Non-pigmented ciliary epithelial cell (primary cell): ENCODE measurements at regions not wholly inside any gene's neighbourhood (a gene's known extent, or its start where the extent isn't known, plus 50 kb on each side); places are given as distances from the start of the nearest gene placed in this dataset.
"Not testable (repeated sequence)": the region's sequence is repeated elsewhere in the genome, so short reads cannot be mapped to it uniquely, and the experiment has no call there.

ENCODE experiments used
- DNase-seq: peaks from one replicate; pipeline ENCODE4 v3.0.0-alpha.2; 2010; ENCODE audit warnings: low read depth

DNA sequence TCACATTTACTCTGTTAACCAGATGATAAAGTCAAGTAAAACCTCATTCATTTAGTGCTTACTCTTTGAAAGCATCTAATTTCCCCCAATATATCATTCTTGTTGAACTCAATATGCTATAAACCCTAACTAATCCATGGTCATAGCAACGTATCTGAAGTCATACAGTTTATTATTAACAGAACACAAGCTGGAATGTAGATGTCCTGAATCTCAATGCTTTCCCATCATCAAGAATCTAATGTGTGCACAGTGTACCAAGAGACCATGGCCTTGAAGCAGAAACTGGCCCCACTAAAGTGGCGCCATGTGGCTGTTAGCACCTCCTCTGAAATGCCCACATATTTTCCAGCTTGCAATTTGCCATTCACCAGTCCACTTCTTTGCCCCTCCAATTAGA is 245.8 kb downstream of the SOX9 start:
- no peak for DNase-seq

DNA sequence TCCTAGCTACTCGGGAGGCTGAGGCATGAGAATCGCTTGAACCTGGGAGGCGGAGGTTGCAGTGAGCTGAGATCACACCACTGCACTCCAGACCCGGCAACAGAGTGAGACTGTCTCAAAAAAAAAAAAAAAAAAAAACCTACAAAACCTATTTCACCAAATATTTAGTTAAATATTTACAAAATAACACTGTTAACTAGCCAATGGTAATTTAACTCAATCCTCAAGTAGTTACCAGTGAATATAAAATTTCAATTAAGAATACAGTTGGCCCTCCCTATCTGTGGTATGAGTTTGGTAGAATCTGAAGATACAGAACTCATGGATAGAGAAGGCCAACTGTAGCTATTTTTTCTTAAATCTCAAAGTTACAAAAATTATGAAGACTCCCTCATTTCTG is 247.4 kb downstream of the SOX9 start:
- DNase-seq: no peak

DNA sequence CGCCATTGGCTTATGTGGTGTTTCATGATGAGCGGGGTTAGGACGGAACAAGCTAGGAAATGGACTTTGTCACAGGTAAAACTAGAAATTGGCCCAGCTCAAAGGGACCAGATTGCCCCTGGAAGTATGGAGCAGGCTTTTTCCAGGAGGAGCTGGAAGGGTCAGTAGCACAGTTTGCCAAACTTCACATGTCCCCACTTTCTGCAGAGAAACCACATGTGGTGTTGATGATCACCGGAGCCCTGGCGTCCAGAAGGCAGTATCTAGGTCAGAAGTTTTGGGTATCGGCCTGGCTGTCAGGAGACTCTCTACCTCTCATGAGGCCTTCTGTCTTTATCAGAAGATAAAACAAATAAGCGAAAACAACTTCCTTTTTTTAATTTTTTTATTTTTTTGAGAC is 248.5 kb downstream of the SOX9 start:
- DNase-seq: no peak

DNA sequence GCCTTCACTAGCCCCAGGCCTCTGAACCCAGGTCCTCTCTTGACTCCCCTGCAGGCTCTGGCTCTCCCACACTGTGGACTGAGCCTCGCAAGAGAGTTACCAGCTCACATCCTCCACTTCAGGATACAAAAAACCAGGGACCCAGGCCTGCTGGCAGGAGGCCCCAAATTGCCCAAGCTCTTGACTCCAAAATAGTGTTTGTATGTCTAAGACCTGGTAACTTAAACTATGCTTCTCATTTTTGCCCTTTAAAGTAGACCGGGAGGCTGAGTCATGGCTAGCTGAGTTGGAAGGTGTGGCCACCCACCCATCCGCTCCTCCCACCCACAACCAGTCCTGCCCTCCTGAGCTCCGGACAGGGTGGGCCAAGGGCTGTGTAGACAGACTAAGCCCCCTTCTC is 250.0 kb downstream of the SOX9 start:
- DNase-seq: no peak

DNA sequence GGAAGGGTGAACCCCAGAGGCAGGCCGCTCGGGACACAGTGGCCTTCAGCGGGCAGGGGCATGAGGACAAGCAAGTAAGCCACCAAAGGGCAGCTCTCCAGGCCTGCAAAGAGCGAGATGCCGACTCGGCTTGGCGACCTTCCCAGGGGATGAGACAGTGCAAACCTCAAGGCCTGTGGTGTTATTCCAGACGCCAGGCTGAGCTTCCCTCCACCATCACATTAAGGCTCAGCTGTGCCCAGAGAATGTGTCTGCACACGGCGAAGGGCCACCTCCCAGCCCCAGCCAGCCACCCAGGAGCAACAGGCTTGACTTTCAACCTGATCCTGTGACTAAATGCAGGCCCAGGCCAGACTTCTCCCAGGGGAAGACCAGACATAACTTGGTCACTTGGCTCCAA is 251.4 kb downstream of the SOX9 start:
- no peak for DNase-seq

DNA sequence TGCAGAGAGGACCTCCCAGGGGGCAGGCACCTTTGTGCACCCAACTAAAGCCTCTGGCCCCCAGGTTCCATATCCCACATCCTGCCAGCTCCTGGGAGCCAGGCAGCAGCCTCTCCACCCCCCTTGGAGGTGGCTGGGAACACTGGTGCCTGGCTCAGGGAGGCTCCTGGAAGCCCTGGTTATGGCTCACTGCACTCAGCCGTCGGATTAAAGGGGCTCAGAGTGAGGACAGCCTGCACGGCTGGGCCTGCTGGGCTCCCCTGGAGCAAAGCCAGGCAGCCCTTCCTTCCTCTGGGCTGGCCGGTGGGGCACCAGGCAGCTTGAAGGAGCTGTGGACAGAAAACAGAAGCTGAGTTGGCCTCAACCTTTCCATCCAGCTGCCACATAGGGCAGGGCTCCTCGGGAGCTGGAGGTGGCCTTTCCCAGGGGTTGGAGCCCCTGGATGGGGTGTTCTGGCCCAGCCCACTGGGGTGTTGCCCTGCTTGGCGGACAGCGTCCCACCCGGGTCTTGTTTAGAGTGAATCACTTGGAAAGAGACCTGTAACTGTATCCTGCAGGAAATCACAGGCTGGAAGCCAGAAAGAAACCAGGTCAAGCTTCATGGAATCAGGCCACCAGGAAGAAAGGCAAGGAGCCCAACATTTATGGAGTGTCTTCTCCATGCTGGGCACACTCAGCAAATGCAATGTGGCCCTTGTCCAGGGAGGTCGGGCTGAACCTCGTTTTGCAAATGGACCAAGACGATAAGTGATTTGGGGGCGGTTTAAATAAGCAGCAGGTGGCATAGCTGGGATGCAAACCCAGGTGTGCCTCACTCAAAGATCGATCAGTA is 253.3 kb downstream of the SOX9 start:
- DNase-seq: no peak

DNA sequence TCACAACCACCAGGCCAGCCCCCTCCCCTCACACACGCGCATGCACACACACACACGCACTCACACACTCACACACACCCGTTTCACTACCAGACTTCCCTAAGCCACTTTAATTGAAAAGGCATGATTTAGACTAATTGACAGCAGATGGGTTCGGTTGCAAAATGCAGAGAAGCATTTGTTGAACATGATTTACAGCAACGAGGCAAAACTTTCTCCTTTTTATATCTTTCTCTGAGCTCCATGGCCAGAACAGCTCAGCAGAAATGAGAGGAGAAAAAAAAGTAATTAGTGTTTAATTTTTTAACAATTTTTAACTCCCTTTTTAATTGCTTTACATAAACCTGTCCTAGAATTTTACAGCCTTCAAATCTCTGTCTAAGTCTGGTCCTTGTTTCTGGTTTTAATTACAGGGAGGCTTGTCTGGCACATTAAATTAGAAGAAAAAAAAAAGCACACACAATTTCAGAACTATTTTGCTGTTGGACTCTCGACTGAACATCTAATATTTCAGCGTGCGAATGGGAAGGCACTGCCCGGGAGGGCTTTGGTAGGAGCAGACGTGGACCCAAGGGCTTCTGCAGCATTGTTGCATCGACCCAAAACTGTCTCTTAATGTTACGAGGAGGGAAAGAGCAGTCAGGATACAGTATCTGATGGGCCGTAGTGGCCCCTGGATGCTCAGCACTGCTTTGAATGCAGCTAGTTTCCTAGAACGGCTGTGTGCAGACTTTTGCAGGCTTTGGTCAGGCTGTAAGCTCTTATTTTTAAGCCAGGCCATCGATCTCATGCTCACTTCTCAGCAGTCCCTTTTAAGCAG is 255.9 kb downstream of the SOX9 start:
- DNase-seq: no peak

DNA sequence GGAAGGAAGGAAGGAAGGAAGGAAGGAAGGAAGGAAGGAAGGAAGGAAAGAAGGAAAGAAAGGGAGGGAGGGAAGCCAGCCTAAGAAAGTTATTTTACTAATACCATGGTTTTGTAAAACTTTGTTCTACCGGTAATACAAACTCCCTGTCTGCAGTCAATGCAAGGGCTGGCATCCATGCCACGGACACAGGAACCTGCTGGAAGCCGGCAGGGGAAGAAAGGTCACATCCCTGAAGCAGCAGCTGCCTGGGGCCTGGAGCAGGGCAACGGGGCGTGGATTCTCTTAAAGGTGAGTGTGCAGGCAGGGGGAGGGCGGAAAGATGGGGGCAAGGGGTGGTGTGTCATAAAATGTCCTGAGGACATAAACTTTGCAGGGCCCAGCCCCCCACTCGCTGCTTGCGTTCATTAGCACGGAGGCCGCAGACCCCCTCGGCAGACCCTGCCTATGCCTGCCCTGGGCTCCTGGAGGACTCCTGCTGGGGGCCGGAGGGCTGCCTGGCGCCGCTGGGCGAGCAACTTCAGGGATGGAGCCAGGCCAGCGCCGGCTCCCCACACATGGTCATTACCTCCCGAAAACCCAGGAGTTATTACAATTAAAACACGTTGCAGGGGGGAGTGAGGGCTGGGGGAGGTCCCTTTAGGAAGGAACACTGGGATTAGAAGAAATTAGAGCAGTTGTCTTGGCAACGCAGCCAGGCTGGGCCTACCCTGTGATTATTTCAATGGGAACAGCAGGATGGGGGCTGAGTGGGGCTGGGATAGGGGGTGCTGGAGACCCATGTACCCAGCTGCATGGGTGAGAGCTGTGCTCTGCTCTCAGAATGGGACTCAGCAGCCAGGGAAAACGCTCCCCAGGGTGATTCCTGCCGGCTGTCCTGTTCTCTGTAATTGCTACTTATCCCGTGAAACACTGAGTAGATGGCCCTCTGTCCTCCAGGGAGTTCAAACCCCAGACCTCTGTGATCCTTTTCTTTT is 257.9 kb downstream of the SOX9 start:
- no peak for DNase-seq

DNA sequence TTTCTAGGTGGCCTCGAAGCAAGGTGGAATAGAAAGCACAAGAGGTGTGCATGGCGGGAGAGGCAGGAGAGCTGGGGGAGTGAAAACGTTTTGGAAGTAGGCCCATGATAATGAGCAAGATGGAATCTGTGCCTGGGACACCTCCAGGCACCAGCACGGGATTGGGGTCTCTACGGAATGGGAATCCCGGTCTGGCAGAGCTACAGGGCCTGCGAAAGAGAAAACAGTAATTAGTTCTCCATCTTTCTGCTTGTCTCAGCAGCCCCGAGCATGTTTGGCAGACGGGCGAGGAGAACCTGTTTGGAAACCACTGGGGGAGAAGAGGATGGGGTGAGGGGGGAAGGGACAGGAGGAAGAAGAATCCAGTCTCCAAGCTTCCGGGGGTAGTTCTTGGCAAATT is 258.7 kb downstream of the SOX9 start:
- DNase-seq: no peak

DNA sequence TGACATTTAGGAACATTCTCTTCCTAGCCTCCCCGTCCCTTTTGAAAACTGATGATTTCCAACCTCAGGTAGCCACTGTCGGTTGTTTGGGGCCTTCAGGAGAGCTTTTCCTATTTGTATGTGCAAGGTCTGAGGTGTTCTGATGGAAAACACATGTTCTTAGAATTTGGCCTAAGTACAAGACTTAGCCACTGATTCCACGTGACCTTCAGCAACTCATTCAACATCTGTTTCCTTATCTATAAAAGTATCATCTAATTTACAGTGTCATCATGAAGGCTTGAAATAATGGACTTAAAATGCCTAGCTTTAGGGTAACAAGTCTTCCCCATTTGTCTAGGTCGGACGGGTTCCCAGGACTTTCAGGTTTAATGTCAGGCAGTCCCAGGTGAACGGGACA is 259.3 kb downstream of the SOX9 start:
- no peak for DNase-seq

DNA sequence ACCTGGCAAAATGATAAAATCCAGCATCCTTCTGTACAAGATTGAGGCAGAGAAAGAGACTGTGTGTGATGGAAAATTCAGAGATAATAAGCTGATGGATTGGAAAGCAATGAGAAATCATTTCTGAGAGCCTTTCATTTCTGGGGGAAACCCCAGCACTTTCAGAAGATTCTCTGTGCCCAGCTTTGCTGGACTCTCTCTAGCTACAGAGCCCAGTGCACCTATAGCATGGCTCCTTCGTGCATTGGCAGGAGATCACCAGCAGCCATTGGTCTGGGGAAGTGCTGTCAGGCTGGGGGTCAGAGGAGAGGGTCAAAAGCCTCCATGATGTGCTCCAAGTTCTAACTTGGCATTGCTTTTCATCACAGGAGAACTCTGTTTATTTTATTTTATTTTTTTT is 259.9 kb downstream of the SOX9 start:
- no peak for DNase-seq

DNA sequence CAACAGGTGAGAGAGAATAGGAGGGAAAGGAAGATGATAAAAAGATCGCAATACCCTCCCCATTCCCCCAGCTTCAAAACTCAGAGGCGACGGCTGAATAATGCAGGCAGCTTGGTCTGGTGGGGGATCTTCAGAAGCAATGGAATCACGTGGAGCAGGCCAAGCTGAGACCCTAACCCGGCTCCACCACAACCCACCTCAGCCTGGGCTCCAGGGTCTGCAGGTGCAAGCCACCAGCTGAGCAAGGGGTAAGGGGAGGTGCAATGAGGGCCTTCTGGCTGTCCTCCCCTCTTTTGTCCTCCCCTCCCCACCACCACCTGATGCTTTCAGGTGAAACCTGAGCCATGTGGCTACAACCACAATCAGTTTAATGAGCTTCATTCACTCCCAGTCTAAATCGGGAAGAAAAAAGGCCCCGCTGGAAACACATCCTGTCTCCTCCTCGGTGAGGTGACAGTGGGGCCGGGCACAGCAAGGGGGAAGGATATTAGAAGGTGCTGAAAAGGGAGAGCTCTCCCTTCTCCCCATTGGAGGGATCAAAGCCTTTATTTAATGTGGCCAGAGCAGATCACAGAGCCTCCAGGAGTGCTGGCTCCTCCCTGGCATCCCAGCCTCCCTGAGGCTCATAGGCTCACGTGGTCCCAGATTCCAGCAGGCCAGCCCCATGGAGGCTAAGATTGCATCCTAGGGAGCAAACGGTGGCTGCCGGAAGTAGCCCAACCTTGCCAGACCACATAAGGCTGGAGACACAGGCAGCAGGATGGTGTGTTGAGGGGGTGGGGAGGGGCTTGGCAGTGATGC is 261.0 kb downstream of the SOX9 start:
- DNase-seq: no peak

DNA sequence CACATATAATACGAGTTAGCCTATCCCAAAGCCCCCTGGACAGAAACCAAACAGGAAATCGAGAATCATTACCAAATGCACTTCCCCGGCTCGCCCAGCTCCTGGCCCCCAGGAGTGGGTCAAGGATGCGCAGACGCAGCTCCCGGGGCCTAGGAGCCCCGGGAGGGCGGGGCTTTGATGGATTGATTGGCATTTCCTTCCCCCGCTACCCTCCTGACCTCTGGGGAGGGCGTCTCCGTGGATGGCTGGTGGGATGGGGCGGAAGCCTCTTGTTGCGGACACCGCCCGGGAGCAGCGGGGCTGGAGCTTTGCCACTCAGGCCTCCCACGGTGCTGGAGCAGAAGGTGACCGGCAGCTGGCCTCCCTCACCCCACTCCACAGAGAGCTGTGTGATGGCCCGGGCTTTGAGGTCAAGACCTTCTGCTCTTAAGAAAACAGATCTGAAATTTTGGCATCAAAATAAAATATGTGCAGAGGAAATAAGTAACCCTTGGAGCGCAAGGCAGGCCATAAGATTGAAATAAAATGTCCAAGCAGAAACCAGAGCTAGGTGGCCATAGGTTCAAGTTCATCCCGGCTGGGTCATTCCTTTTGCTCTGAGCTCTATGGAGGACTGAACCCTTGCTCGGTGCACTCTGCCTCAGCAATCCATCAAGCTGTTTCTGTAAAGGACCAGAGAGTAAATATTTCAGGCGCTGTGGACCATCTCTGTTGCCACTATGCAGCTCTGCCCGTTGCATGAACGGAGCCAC is 262.3 kb downstream of the SOX9 start:
- no peak for DNase-seq

DNA sequence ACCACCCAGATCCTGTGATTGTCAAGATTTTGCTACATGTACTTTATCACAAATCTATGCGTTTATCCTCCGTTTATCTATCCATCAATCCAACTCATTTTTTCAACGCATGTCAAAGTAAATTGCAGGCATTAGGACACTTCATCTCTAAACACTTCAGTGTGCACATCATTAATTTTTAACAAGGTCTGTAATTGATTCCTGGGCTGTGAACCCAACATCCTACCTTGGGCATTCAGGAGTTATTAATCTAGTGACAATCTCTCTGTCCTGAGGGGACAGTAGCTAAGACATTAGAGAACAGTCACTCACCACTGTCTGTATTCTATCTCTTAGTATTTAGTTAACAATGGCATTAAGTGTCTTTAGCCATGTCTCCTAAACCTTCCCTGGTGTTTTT is 264.7 kb downstream of the SOX9 start:
- no peak for DNase-seq

DNA sequence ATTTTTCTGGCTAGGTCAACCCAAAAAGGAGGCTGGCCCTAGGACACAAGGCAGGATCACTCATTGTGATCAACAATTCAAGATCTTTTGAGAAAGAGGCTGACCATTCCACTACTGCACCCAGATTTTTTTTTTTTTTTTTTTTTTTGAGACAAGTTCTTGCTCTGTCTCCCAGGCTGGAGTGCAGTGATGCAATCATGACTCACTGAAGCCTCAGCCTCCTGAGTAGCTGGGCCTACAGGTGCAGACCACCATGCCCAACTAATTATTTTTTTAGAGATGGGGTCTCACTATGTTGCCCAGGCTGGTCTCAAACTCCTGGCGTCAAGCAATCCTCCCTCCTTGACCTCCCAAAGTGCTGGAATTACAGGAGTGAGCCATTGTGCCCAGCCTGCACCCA is 265.4 kb downstream of the SOX9 start:
- DNase-seq: not testable (repeated sequence)

DNA sequence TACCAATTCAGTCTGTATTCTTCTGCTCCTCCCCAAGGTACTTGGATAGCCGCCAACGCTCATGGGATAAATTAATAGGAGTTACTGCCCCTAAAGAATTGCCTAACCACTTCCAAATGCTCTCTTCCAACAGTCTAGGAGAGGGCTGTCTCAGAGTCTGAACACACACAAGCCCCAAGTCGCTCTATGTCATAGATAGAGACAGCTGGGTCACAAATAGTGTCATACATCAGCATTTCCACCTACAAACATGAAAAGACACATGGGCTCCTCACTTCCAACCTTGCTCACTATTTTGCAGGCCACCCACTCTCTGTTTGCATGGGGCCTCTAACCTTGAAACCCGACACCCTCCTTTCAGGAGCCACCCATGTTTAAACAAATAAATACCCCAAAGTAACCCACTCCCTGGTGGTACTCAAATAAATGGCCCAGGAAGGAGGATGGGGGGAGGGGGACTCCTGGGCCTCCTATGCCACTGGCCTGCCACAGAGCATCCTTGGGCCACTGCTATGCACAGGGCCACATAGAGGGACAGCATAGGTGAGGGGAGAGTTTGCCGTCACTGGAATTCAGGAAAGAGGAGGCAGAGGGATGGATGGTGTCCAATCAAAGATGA is 265.9 kb downstream of the SOX9 start:
- no peak for DNase-seq

DNA sequence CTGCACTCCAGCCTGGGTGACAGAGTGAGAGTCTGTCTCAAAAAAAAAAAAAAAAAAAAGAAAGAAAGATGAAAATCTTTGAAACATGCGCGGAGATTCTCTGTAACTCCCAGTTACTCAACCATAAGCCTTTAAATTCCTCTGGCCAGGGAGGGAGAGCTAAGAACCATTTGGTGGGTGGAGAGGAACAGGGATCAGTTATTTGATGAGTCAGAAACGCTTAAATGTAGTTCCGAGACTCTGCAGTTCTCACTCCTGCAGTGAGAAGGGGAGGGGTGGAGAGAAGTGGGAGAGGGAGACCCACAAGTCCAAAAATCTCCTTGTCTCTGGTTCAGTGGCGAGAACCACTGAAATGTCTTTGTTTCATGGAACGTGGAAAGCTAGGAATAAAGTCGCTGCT is 266.7 kb downstream of the SOX9 start:
- DNase-seq: peak; percentile 83

DNA sequence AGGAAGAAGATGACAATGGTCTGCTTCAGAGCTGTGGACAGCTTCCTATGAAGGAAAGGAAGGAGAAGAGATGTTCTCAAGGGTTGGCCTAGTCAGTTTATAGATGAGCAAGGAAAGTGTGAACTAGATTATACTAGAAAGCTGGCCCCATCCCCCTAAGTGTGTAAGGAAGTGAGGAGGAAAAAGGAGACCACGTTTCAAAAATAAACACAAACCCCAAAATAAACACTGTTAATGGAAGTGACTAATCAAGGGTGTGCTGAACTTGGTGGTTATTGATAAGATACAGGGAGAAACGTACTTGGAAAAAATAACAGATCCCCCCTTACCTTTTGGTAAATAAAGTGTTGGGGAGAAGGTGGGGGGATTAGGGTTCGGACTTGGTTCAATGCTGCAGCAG is 267.1 kb downstream of the SOX9 start:
- no peak for DNase-seq

DNA sequence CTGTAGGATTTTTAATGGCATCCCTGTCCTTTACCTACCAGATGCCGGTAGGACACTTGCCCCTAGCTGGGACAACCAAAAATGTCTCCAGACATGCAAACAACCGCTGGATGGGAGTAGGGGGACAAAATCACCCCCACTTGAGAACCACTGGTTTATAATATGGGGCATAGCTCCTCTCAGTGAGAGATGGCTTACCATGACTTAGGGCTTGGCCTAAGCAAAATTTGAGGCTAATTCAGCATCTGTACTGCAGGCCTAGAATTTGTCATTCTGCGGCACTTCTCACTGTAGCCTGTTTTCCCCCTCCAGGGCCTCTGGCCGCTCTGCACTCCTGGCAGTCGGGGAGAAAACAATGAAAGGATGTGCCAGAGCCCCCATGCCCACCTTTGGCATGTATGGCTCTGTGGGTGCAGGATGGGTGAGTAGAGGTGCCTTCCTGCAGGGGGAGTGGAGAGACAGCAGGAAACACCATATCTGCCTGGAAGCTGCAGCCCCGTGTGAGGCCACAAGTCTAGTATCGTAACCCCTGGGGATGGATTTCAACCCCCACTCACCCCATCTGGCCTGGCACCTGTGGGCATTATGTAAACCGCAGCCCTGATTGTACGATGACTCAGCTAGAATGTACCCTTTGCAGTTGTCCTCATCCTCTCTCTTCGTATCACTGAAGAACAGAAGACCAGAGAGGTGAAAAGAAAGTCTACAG is 268.1 kb downstream of the SOX9 start:
- no peak for DNase-seq
